Stomach smooth muscle (tissue), 2 donors: ENCODE measurements at regions not wholly inside any gene's neighbourhood (a gene's known extent, or its start where the extent isn't known, plus 50 kb on each side); places are given as distances from the start of the nearest gene placed in this dataset.

Experiments
- H3K27ac ChIP-seq: one replicate; pipeline ENCODE4 v1.7.0; 2013; ENCODE audit warnings: mild to moderate bottlenecking, low read length, inconsistent platforms
- H3K27me3 ChIP-seq, 2 donors: one replicate each; pipeline ENCODE4 v1.7.0; 2013; ENCODE audit warnings: low read length in 2 of 2; ENCODE audit not compliant: insufficient read depth in 2 of 2, control insufficient read depth in 1 of 2
- H3K36me3 ChIP-seq, 2 donors: one replicate each; pipeline ENCODE4 v1.7.0; 2013; ENCODE audit warnings: low read length in 2 of 2; ENCODE audit not compliant: control insufficient read depth in 2 of 2, insufficient read depth in 2 of 2
- H3K4me1 ChIP-seq: one replicate; pipeline ENCODE4 v1.7.0; 2013; ENCODE audit warnings: low read length; ENCODE audit not compliant: control insufficient read depth, insufficient read depth
- H3K4me3 ChIP-seq, 2 donors: one replicate each; pipeline ENCODE4 v1.7.0; 2013; ENCODE audit warnings: low read length in 2 of 2
- H3K9ac ChIP-seq, 2 donors: one replicate each; pipeline ENCODE4 v1.7.0; 2013; ENCODE audit warnings: low read length in 2 of 2, mild to moderate bottlenecking in 1 of 2
- H3K9me3 ChIP-seq, 2 donors: one replicate each; pipeline ENCODE4 v1.7.0; 2013; ENCODE audit warnings: low read length in 2 of 2; ENCODE audit not compliant: control insufficient read depth in 2 of 2
- donor health status: healthy.
- donor health status: Pancreatic carcinoma.

DNA sequence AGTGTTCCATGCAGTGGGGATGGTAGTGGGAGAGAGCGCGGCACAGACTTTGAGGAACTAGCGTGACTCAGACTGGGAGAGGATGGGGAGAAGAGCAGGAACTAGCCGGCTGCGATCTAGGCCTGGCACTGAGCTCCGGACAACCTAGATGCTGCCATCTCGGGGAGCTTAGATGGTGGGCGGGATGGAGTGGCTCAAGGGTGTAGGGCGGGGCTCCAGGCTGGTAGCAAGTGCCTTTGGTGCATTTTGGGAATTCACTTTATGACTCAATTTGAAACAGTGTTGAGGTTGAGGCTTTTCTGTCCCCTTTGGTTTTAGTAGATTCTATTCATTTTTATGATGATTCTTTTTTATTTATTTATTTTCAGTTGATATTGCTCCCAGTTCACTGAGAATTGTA lies 185.3 kb upstream of the GPR26 start:
- no peaks in the 10 kb centered on the region for H3K9me3 ChIP-seq
- no peaks in the 10 kb centered on the region for H3K4me1 ChIP-seq
- no peaks in the 10 kb centered on the region for H3K36me3 ChIP-seq
- no peaks in the 10 kb centered on the region for H3K27me3 ChIP-seq
- H3K9ac ChIP-seq, result no peak overlapping the region
- H3K4me3 ChIP-seq, result no peak overlapping the region
- H3K27ac ChIP-seq, result no peak overlapping the region

DNA sequence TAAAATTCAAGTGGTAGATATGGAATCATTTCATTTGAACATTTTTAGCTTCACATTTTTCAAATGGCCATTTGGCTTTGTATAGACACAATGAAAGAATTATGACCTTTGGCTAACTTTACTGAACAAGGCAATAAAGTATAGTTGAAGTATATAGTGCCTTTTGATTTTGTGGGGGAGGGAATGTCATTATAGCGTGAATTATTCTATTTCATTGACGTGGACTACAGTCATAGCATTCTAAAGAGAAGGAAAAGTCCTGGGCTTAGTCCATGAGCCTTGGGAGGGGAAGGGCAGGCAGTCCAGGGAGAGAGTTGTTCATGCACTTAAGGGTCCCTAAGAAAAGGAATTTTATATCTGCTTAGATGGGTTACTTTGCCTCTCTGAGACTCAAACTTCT lies 181.4 kb upstream of the GPR26 start:
- Histone ChIP-seq H3K27me3 (peaks cover 0 to 2% of the 10 kb centered on the region in 2 donors), H3K4me3 (no peak overlapping the region), H3K9ac (no peak overlapping the region), H3K36me3 (no peaks in the 10 kb centered on the region), H3K4me1 (no peaks in the 10 kb centered on the region), H3K27ac (no peak overlapping the region), H3K9me3 (no peaks in the 10 kb centered on the region)

DNA sequence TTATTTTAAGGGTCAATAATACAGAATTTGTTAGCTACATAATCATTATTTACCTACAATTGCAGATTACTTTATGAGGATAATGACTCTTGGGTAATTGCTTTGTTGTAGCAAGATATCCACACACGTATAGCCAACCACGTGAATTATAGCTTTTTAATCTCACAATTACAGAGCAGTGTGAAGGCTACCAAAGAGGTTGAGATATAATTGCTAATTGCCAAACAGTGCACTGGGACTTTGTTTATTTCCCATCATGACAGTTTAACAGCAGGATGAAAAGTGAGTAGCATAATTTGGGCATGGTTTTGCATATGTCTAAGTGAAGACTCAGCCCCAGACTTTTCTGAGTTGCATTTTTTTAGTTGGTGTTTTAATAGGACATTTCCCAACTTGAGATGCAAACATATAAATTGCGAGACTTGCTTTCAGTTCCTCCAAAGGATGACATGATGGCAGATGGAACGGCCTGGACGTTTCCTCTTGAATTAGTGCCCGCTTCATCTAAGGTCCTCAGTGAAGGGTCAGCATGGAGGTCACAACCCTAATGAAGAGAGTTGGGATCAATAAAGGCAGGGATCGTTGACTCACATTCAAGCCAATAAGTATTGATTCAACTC lies 180.7 kb upstream of the GPR26 start:
- Histone ChIP-seq H3K4me3 (no peak overlapping the region), H3K9ac (no peak overlapping the region), H3K36me3 (no peaks in the 10 kb centered on the region), H3K9me3 (no peaks in the 10 kb centered on the region), H3K4me1 (no peaks in the 10 kb centered on the region), H3K27me3 (peaks cover 0 to 2% of the 10 kb centered on the region in 2 donors), H3K27ac (no peak overlapping the region)

DNA sequence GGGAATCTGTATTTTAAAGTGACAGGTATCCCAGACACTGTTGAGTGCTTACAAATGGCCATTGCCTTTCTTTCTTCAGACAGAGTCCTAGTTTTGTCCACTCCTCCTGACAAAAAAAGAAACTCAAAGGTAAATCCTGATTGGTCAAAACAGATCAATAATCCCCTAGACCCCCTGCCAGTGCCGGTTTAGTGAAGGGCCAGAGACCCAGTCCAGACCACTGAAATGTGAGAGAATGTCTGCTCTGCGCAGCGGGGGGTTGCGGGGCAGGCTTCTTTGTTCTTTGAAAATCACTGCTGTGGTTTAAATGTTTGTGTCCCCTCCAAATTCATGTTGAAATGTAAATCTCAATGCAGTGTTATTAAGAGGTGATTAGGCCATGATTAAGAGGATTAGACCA lies 177.7 kb upstream of the GPR26 start:
- no peak overlapping the region for H3K27ac ChIP-seq
- H3K4me1 ChIP-seq, result no peaks in the 10 kb centered on the region
- peaks cover 0 to 9% of the 10 kb centered on the region in 2 donors for H3K27me3 ChIP-seq
- no peak overlapping the region for H3K9ac ChIP-seq
- no peaks in the 10 kb centered on the region for H3K36me3 ChIP-seq
- no peaks in the 10 kb centered on the region for H3K9me3 ChIP-seq
- H3K4me3 ChIP-seq, result no peak overlapping the region

DNA sequence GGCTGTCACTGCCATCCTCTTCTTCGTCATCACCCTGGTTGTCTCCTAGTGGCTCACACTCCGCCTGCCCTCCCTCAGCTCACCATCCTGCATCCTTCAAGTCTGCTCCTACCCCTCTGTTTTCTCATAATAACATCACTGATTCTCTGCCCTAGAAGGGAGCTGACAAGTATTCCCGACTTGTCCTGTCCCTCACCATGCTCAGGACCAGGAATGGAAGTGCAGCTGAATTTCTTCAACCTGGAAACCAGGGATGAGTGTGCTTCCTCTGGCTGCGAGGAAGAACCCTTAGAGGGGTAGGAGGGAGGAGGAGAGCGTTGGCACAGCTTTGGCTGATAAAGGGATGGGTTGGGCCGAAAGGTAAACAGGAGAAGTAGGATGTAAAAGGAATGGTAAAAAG lies 174.8 kb upstream of the GPR26 start:
- H3K9ac ChIP-seq, result no peak overlapping the region
- H3K36me3 ChIP-seq, result no peaks in the 10 kb centered on the region
- H3K9me3 ChIP-seq, result no peaks in the 10 kb centered on the region
- no peak overlapping the region for H3K27ac ChIP-seq
- peaks cover 0 to 8% of the 10 kb centered on the region in 2 donors for H3K27me3 ChIP-seq
- H3K4me3 ChIP-seq, result no peak overlapping the region
- H3K4me1 ChIP-seq, result no peaks in the 10 kb centered on the region

DNA sequence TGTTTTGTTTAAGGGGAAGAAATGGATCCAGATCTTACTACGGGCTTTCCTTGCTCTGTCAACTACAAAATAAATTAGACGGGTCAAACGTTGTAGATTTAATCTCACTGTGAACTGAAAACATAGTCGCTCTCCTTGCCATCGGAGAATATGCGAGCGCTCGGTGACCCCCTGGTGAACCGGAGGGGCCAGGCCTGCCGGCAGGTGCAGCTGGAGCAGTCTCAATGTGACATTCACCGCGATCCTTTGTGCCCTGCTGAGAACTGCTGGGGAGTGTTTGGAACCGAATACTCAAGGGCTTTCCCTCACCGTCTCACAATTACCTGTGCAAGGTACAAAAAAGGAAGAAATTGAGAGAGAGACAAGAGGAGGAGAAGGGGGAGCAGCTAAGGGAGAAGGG lies 174.1 kb upstream of the GPR26 start:
- Histone ChIP-seq H3K27me3 (peaks cover 0 to 8% of the 10 kb centered on the region in 2 donors), H3K9me3 (no peaks in the 10 kb centered on the region), H3K4me1 (no peaks in the 10 kb centered on the region)

DNA sequence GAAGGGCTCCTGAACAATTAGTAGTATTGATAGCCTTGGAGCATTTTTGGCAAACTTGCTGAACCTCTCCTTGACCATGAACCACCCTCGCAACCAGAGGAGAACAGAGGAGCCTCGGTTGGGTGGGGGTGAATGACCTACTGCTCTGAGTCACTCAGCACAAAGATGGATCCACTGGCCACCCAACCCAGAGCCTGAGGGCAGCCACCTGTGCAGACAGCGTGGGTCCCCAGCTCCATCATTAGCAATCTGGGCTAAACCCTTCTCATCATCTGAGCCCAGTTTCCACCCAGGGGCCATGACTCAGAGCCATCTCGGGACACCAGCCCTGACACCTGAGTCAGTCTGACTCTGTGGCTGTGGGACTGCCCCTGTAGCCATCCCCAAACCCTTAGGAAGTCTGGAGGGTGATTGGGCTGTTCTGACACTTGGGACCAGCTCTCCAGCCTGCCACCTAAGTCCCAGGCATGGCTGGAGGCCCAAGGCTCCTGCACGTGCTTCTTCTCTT lies 171.8 kb upstream of the GPR26 start:
- Histone ChIP-seq H3K4me1 (no peaks in the 10 kb centered on the region), H3K27me3 (peaks cover 0 to 8% of the 10 kb centered on the region in 2 donors), H3K9me3 (no peaks in the 10 kb centered on the region), H3K4me3 (no peak overlapping the region), H3K9ac (no peak overlapping the region), H3K27ac (no peak overlapping the region), H3K36me3 (no peaks in the 10 kb centered on the region)

More for the DNA sequence above, 174.1 kb upstream of the GPR26 start:
- H3K36me3 ChIP-seq, result no peaks in the 10 kb centered on the region
- no peak overlapping the region for H3K4me3 ChIP-seq
- H3K9ac ChIP-seq, result no peak overlapping the region
- no peak overlapping the region for H3K27ac ChIP-seq

DNA sequence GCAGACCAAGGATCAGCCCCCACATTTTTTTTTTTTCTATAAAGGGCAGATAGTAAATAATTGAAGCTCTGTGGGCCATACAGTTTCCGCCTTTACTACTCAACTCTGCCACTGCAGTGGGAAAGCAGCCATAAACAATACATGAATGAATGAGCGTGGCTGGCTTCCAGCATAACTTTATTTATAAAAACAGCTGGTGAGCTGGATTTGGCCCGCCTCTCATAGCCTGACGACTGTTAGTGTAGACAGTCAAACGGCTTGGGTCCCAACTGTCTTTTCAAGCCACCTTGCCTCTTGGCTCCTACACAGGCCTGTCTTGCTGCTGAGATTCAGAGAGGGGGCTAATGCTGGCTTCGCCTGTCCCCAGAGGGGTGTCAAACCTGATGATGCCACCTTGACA lies 169.8 kb upstream of the GPR26 start:
- Histone ChIP-seq H3K27me3 (peaks cover 0 to 8% of the 10 kb centered on the region in 2 donors), H3K36me3 (no peaks in the 10 kb centered on the region), H3K4me1 (no peaks in the 10 kb centered on the region), H3K4me3 (no peak overlapping the region), H3K27ac (no peak overlapping the region), H3K9me3 (no peaks in the 10 kb centered on the region), H3K9ac (no peak overlapping the region)

DNA sequence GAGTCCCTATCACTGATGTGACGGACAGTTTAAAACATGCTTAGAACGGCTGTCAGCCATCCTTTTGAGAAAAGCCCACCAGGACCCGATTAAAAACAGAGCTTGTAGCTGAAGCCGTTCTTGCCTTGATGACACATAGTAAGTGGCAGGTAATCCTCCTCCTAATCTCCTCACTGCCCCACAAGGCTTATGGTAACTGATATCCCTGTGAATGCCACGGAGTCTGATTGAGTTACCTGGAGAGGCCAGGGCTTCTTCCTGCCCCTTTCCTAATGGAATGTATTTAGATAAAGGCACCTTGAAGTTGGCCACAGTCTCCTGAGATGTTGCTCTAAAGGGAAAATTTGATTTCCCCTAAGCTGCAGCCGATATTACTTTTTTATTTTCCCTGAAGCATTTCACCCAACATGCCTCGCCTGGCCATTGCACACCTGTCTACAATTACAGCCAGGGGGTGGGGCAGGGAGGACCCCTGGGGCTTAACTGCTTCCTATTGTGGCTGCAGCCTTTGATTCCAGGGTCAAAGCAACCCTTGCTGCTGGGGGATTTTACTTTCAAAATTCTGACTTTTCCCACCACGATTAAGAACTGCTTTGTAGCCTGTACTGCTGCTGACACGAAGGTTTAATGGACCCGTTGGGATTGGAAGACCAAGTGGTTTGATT lies 169.0 kb upstream of the GPR26 start:
- Histone ChIP-seq H3K27ac (no peak overlapping the region), H3K36me3 (no peaks in the 10 kb centered on the region), H3K9me3 (no peaks in the 10 kb centered on the region)

DNA sequence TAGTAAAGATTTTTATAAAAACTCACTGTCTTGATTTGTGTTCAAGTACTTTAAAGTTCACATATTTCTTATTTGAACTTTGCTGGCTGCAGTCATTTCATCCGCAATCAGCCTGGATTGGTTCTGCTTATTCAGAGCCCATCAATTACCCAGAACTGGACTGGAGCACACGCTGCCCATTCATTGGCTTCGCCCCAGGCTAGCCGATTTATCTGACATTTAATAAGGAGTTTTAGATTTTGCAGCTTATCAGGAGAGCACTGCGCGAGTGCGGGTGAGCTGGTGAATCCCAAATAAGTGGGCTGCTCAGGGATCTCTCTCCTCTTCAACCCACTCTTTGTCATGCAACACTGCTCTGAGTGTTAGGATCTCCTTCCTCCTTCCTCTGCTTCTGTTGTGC lies 166.0 kb upstream of the GPR26 start:
- H3K9ac ChIP-seq, result no peak overlapping the region
- no peak overlapping the region for H3K4me3 ChIP-seq
- H3K4me1 ChIP-seq, result no peaks in the 10 kb centered on the region
- peaks cover 0 to 2% of the 10 kb centered on the region in 2 donors for H3K27me3 ChIP-seq
- no peak overlapping the region for H3K27ac ChIP-seq
- no peaks in the 10 kb centered on the region for H3K9me3 ChIP-seq
- H3K36me3 ChIP-seq, result no peaks in the 10 kb centered on the region

More for the DNA sequence above, 169.0 kb upstream of the GPR26 start:
- peaks cover 0 to 3% of the 10 kb centered on the region in 2 donors for H3K27me3 ChIP-seq
- no peaks in the 10 kb centered on the region for H3K4me1 ChIP-seq
- H3K9ac ChIP-seq, result no peak overlapping the region
- H3K4me3 ChIP-seq, result no peak overlapping the region

DNA sequence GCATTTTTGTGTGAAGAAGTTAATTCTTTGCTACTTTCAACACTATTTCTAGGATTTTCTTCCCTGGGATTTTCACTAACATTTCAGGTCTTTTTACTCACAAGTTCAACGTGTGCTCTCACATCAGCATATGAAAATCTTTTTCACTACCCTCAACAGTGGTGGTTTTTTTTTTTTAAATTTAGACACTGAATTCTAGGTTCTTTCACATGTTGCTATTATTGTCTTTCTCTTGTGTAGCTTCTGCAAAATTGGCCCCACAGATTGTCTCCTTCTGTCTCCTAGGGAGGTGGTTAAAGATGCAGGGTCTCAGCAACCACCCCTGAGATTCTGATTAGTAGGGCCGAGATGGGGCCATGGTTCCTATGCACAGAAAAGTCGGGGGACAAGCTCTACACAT lies 165.0 kb upstream of the GPR26 start:
- H3K36me3 ChIP-seq, result no peaks in the 10 kb centered on the region
- no peaks in the 10 kb centered on the region for H3K4me1 ChIP-seq
- H3K27ac ChIP-seq, result no peak overlapping the region
- H3K9ac ChIP-seq, result no peak overlapping the region
- H3K27me3 ChIP-seq, result peaks cover 0 to 2% of the 10 kb centered on the region in 2 donors
- H3K4me3 ChIP-seq, result no peak overlapping the region
- no peaks in the 10 kb centered on the region for H3K9me3 ChIP-seq
